ENCODE measurements at regions not wholly inside any gene's neighbourhood (a gene's known extent, or its start where the extent isn't known, plus 50 kb on each side); places are given as distances from the start of the nearest gene placed in this dataset.

- POLR2A ChIA-PET (ENCODE audit: partially characterized antibody), result interaction anchor here (0.7 to 1.4 kb wide), 9 partner anchors 10 to 168 kb away, joined by 3 to 12 read pairs (median 4); partner anchors contain the start of gene MAGED2
These were observed 110.2 kb downstream of the GNL3L start for GRCh38 chrX:54640103-54640690.

More at GRCh38 chrX:54640103-54640690, 110.2 kb downstream of the GNL3L start:
- no peaks in the 10 kb centered on the region for H3K79me1 ChIP-seq (ENCODE audit: low read depth, low read length)
- no peaks in the 10 kb centered on the region for H4K20me1 ChIP-seq (replicated peaks in 1 of 2; ENCODE audit: control insufficient read depth in 1 of 2, insufficient read depth in 2 of 2, low read length in 2 of 2)
- H2BK5ac ChIP-seq (ENCODE audit: low read depth, low read length), result 0 out of 2 replicates have a peak overlapping the region, but pooled peaks have one; percentile 90
- H3K18ac ChIP-seq (ENCODE audit: extremely low read depth, low read length), result no peak overlapping the region
- no peak for TF ChIP-seq MAFK (IDR thresholded peaks at IDR 0.05; ENCODE audit: low read depth, low read length)
- no peak for TF ChIP-seq BACH1 (IDR thresholded peaks at IDR 0.05; ENCODE audit: low read length)
- no peak for TF ChIP-seq HDAC2 (IDR thresholded peaks at IDR 0.05; ENCODE audit: borderline replicate concordance in 1 of 2, low read depth in 2 of 2, low read length in 2 of 2)
- no peak for TF ChIP-seq NANOG (IDR thresholded peaks at IDR 0.05; ENCODE audit: insufficient read depth, low read depth, low read length, poor library complexity, severe bottlenecking)
- no peak for TF ChIP-seq RXRA (IDR thresholded peaks at IDR 0.05; ENCODE audit: insufficient read depth, low read depth, low read length)
- H2BK20ac ChIP-seq (ENCODE audit: low read length), result no peak overlapping the region
- no peak overlapping the region for H3K14ac ChIP-seq (ENCODE audit: insufficient read length)
- no peak overlapping the region for H3K23ac ChIP-seq (ENCODE audit: insufficient read length)
- peaks cover 0 to 7% (median 3%) of the 10 kb centered on the region in 4 experiments; a peak in 3 of 7 replicates for H3K4me1 ChIP-seq (replicated peaks in 1 of 4; ENCODE audit: control insufficient read depth in 3 of 4, insufficient read depth in 4 of 4, low read length in 3 of 4)
- H4K91ac ChIP-seq (replicated peaks; ENCODE audit: insufficient read length, low read length), result no peak overlapping the region
- WGBS, 2 experiments (ENCODE audit: extremely low coverage in 1 of 2, insufficient coverage in 1 of 2, insufficient read length in 1 of 2, insufficient replicate concordance in 2 of 2, low coverage in 1 of 2, low lambda C conversion rate in 2 of 2, missing lambda C conversion rate in 1 of 2), result 52% methylated on average over 6 of the region's 6 CpGs; no CpG with 5 or more reads in 1 of the 2 experiments
- H4K8ac ChIP-seq (ENCODE audit: extremely low read depth, insufficient read depth, low read length), result no peak overlapping the region
- no peak overlapping the region for H2BK120ac ChIP-seq (replicated peaks; ENCODE audit: low read depth, low read length)
- H3K4me2 ChIP-seq (ENCODE audit: insufficient read depth in 1 of 2, low read depth in 2 of 2, low read length in 2 of 2), result peak overlapping the region; percentile 35 to 63
- CTCF ChIA-PET (ENCODE audit: partially characterized antibody), result interaction anchor here (0.6 to 2.3 kb wide), 12 partner anchors 10 to 487 kb away, joined by 3 to 14 read pairs (median 3); partner anchors contain the start of gene APEX2
- no peak overlapping the region for H2AFZ ChIP-seq (ENCODE audit: low read length)
- H3K4me3 ChIP-seq (ENCODE audit: extremely low read depth in 1 of 4, insufficient read depth in 2 of 4, low read depth in 3 of 4, low read length in 4 of 4), result peak overlapping the region; percentile 29 to 84 (median 70); a peak in 6 of 8 replicates
- DNase-seq (ENCODE audit: low read depth in 1 of 2, low spot score in 2 of 2) (no peak), FAIRE-seq (no peak)
- H4K5ac ChIP-seq (ENCODE audit: insufficient read length, low read depth, low read length), result no peak overlapping the region
- peak overlapping the region in 1 of 4 experiments; percentile 92; a peak in 2 of 7 replicates for H3K9ac ChIP-seq (replicated peaks in 1 of 4; ENCODE audit: extremely low read depth in 1 of 4, low read depth in 3 of 4, low read length in 3 of 4)
- H3K9me3 ChIP-seq (ENCODE audit: insufficient read depth in 2 of 2, low read depth in 1 of 2, low read length in 1 of 2), result no peaks in the 10 kb centered on the region
- H3K4ac ChIP-seq (replicated peaks; ENCODE audit: insufficient read length, low read depth, low read length), result no peak overlapping the region
- H2AK5ac ChIP-seq (ENCODE audit: low read depth, low read length), result no peak overlapping the region
- no peaks in the 10 kb centered on the region for H3K36me3 ChIP-seq (ENCODE audit: control insufficient read depth in 2 of 4, insufficient read depth in 4 of 4, low read length in 3 of 4)
- H2BK12ac ChIP-seq (ENCODE audit: low read depth, low read length), result no peak overlapping the region
- H3K23me2 ChIP-seq (ENCODE audit: low read depth, low read length), result no peaks in the 10 kb centered on the region
- no peak overlapping the region; the same call in 1 of the 2 replicates for H3K27ac ChIP-seq (ENCODE audit: low read depth, low read length)
- no peak overlapping the region for H3K56ac ChIP-seq (replicated peaks; ENCODE audit: insufficient read length, low read depth, low read length)
- no peaks in the 10 kb centered on the region for H3K79me2 ChIP-seq (ENCODE audit: control insufficient read depth in 1 of 2, insufficient read depth in 2 of 2, low read length in 2 of 2)
- no peak overlapping the region for H2BK15ac ChIP-seq (ENCODE audit: low read length)
- no peaks in the 10 kb centered on the region for H3K27me3 ChIP-seq (replicated peaks in 1 of 4; ENCODE audit: control insufficient read depth in 3 of 4, extremely low read depth in 1 of 4, insufficient read depth in 3 of 4, low read length in 3 of 4)

Measured in H1 (cell line).